Neural crest cell (in vitro differentiated cells): ENCODE measurements at regions not wholly inside any gene's neighbourhood (a gene's known extent, or its start where the extent isn't known, plus 50 kb on each side); places are given as distances from the start of the nearest gene placed in this dataset.
A peak's percentile ranks its signal among the peaks of the same experiment; 100 is the strongest.
"Not testable (repeated sequence)": the region's sequence is repeated elsewhere in the genome, so short reads cannot be mapped to it uniquely, and the experiment has no call there.

Experiments
- DNase-seq: peaks from one replicate; pipeline ENCODE4 v3.0.0; 2021; ENCODE audit warnings: low read depth, mixed read lengths, low spot score
- H3K27ac Mint-ChIP-seq: one replicate; pipeline ENCODE4 v1.8.0; 2021; ENCODE audit warnings: mild to moderate bottlenecking, mixed read lengths; ENCODE audit not compliant: unreplicated experiment
- H3K27me3 Mint-ChIP-seq: 2 replicates; pipeline ENCODE4 v1.8.0; 2021; ENCODE audit warnings: low read depth, mild to moderate bottlenecking, mixed read lengths
- H3K36me3 Mint-ChIP-seq: 2 replicates; pipeline ENCODE4 v1.8.0; 2021; ENCODE audit warnings: low read depth, mild to moderate bottlenecking, mixed read lengths
- H3K4me1 Mint-ChIP-seq: 2 replicates; pipeline ENCODE4 v1.8.0; 2021; ENCODE audit warnings: mixed read lengths
- H3K4me3 Mint-ChIP-seq: one replicate; pipeline ENCODE4 v1.8.0; 2021; ENCODE audit warnings: mild to moderate bottlenecking, mixed read lengths
- H3K9me3 Mint-ChIP-seq: 2 replicates; pipeline ENCODE4 v1.8.0; 2021; ENCODE audit warnings: mixed read lengths
- CTCF ChIP-seq: fragments of 200-600 bp; sonication (generic); conservative IDR thresholded peaks from 2 replicates; pipeline ENCODE4 v1.5.0; 2021; ENCODE audit warnings: antibody characterized with exemption, mild to moderate bottlenecking

DNA sequence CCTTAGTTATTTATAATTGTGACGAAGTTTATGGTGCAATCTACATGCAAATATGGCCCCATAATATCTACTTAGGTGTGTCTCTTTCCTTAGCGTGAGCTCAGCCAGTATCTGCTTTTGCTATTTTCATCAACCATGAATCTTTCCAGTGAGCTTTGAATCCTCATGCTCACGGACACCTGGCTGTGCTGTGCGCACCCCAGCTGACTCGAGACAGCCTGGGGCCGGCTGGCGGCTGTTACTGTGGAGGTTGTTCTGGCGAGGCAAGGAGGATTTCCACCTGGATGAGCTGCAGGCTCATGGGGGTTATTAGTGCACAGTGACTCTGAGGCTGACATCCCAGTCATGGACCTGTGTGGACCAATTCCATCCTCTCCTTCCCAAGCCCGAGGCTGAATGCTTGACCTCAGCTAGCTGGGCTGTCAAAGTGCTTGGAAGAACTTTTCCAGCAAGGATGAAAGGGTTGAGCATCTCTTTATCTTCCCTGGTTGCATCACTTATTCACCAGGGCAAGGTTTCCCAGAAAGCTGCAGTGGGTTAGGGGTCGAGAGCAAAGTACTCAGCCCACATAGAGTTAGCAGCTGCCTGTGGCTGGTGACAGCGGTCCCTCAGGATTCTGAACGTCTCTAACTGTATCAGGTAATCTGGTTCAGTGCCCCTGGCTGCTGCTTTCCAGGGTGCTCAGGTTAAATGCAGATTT lies 141.7 kb downstream of the ARL4C start:
- H3K4me1 Mint-ChIP-seq: peaks cover 26% of the 10 kb centered on the region
- no peak overlapping the region for H3K27ac Mint-ChIP-seq
- no peak for TF ChIP-seq CTCF
- H3K36me3 Mint-ChIP-seq: peaks cover 4% of the 10 kb centered on the region
- no peak for DNase-seq
- peaks cover 16% of the 10 kb centered on the region for H3K9me3 Mint-ChIP-seq
- no peaks in the 10 kb centered on the region for H3K27me3 Mint-ChIP-seq
- no peak overlapping the region for H3K4me3 Mint-ChIP-seq

GRCh38 chr2:234352270-234352669 lies 144.6 kb downstream of the ARL4C start:
- Mint-ChIP-seq H3K27ac (no peak overlapping the region), H3K4me1 (peaks cover 24% of the 10 kb centered on the region), H3K9me3 (peaks cover 9% of the 10 kb centered on the region), H3K36me3 (no peaks in the 10 kb centered on the region), H3K27me3 (no peaks in the 10 kb centered on the region), H3K4me3 (no peak overlapping the region)
- DNase-seq: no peak
- no peak for TF ChIP-seq CTCF

DNA sequence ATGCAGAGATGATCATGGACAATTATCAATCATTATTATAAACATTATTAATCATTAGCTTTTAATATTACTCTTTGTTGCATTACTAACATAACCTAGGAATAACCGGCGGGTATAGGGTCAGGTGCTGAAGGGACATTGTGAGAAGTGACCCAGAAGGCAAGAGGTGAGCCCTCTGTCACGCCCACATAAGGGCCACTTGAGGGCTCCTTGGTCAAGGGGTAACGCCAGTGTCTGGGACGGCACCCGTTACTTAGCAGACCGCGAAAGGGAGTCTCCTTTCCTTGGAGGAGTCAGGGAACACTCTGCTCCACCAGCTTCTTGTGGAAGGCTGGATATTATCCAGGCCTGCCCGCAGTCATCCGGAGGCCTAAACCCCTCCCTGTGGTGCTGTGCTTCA lies 145.0 kb downstream of the ARL4C start:
- not testable (repeated sequence) for H3K36me3 Mint-ChIP-seq, H3K27ac Mint-ChIP-seq, H3K4me3 Mint-ChIP-seq, H3K27me3 Mint-ChIP-seq, DNase-seq, H3K9me3 Mint-ChIP-seq
- H3K4me1 Mint-ChIP-seq: peaks cover 22% of the 10 kb centered on the region

DNA sequence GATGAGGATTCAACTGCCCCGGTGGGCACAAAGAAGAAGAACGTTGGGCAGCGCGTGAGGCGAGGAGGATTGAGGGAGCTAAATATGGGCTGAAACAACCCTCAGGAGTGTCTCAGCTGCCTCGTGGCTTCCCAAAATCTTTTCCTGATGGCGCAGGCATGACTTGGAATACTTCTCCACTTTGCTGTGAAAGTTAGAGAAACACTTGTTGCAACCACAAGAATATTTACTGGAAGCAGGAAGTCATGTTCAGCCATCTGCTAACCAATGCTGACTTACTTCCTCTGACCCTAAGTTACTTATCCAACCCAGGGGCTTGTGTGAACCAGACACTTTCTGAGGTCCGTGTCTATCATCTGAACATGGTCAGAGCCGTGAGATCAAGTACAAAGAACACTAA lies 148.8 kb downstream of the ARL4C start:
- no peak for DNase-seq
- H3K4me1 Mint-ChIP-seq: peaks cover 3% of the 10 kb centered on the region
- no peak for TF ChIP-seq CTCF
- H3K36me3 Mint-ChIP-seq: no peaks in the 10 kb centered on the region
- no peak overlapping the region for H3K4me3 Mint-ChIP-seq
- no peaks in the 10 kb centered on the region for H3K27me3 Mint-ChIP-seq
- H3K27ac Mint-ChIP-seq: no peak overlapping the region
- H3K9me3 Mint-ChIP-seq: peaks cover 8% of the 10 kb centered on the region

GRCh38 chr2:234345921-234346320 lies 151.0 kb downstream of the ARL4C start:
- DNase-seq: no peak
- Mint-ChIP-seq H3K36me3 (no peaks in the 10 kb centered on the region), H3K27ac (peak overlapping the region; percentile 40), H3K9me3 (no peaks in the 10 kb centered on the region), H3K4me1 (peaks cover 3% of the 10 kb centered on the region), H3K4me3 (no peak overlapping the region), H3K27me3 (no peaks in the 10 kb centered on the region)
- TF ChIP-seq CTCF: no peak

- peaks cover under 1% of the 10 kb centered on the region for H3K9me3 Mint-ChIP-seq
- no peak overlapping the region for H3K27ac Mint-ChIP-seq
Measured at GRCh38 chr2:234344012-234344411, 152.9 kb downstream of the ARL4C start.

More at GRCh38 chr2:234344012-234344411, 152.9 kb downstream of the ARL4C start:
- no peaks in the 10 kb centered on the region for H3K27me3 Mint-ChIP-seq
- no peak for DNase-seq
- H3K4me3 Mint-ChIP-seq: no peak overlapping the region
- H3K4me1 Mint-ChIP-seq: peaks cover 3% of the 10 kb centered on the region
- H3K36me3 Mint-ChIP-seq: no peaks in the 10 kb centered on the region
- TF ChIP-seq CTCF: no peak
